K562 (cell line): ENCODE measurements at regions not wholly inside any gene's neighbourhood (a gene's known extent, or its start where the extent isn't known, plus 50 kb on each side); places are given as distances from the start of the nearest gene placed in this dataset.

ENCODE experiments used
- BRF2 ChIP-seq: IDR thresholded peaks from 3 replicates; pipeline ENCODE4 v1.6.1; 2011; ENCODE audit warnings: borderline replicate concordance, mild to moderate bottlenecking; ENCODE audit not compliant: insufficient read length, insufficient read depth
- ELF2 ChIP-seq: fragments of 250-450 bp; sonication (Bioruptor Pico); IDR thresholded peaks from 2 replicates; pipeline ENCODE4 v1.5.0; 2021; ENCODE audit warnings: mild to moderate bottlenecking
- HOXB6 ChIP-seq: fragments of 250-450 bp; sonication (Bioruptor Pico); IDR thresholded peaks from 2 replicates; pipeline ENCODE4 v1.5.1; 2022; ENCODE audit warnings: mild to moderate bottlenecking, borderline replicate concordance
- NBN ChIP-seq: fragments of 450-650 bp; IDR thresholded peaks from 2 replicates; pipeline ENCODE4 v1.6.1; 2016; ENCODE audit warnings: low read depth, mild to moderate bottlenecking
- NFE2L1 ChIP-seq: fragments of 450-650 bp; IDR thresholded peaks from 2 replicates; pipeline ENCODE4 v1.6.1; 2016; ENCODE audit warnings: missing genetic modification characterization, low read depth, mild to moderate bottlenecking, missing compliant biosample characterization, moderate library complexity, borderline replicate concordance
- PML ChIP-seq: IDR thresholded peaks from 2 replicates; pipeline ENCODE4 v1.6.1; 2012; ENCODE audit warnings: low read length, inconsistent platforms
- POU5F1 ChIP-seq: fragments of 150-350 bp; IDR thresholded peaks from 2 replicates; pipeline ENCODE4 v1.6.1; 2014; ENCODE audit warnings: borderline replicate concordance, low read length, low read depth, mild to moderate bottlenecking; ENCODE audit not compliant: partially characterized antibody
- RBM15 ChIP-seq: fragments of 200-400 bp; formaldehyde crosslinking; IDR thresholded peaks from 2 replicates; pipeline ENCODE4 v1.6.1; 2018; ENCODE audit warnings: mild to moderate bottlenecking, low read length, moderate library complexity; ENCODE audit not compliant: insufficient read depth
- U2AF1 ChIP-seq: fragments of 200-400 bp; formaldehyde crosslinking; optimal IDR thresholded peaks from 2 replicates; pipeline ENCODE3; 2017; ENCODE audit warnings: mild to moderate bottlenecking, low read depth, low read length, moderate library complexity
- ZNF134 ChIP-seq: fragments of 250-450 bp; sonication (Bioruptor Pico); conservative IDR thresholded peaks from 2 replicates; pipeline ENCODE4 v1.4.0; 2020
- ZNF449 ChIP-seq: fragments of 250-450 bp; sonication (Bioruptor Pico); IDR thresholded peaks from 2 replicates; pipeline ENCODE4 v1.8.0; 2022; ENCODE audit warnings: moderate library complexity, mild to moderate bottlenecking, inconsistent platforms
- ZNF785 ChIP-seq: fragments of 250-450 bp; sonication (Bioruptor Pico); IDR thresholded peaks from 2 replicates; pipeline ENCODE4 v1.4.0; 2020; ENCODE audit warnings: mild to moderate bottlenecking

GRCh38 chr18:69259282-69259681 lies 141.4 kb upstream of the DOK6 start (continued):
- TF ChIP-seq NFE2L1 (tag) (no peak), NBN (no peak), ZNF785 (no peak), ELF2 (no peak), ZNF134 (CRISPR knock-in tag) (no peak), ZNF449 (no peak), PML (no peak), HOXB6 (CRISPR knock-in tag) (no peak), RBM15 (no peak), BRF2 (no peak), U2AF1 (no peak), POU5F1 (no peak)
